GM23338 (cell line): ENCODE measurements at regions not wholly inside any gene's neighbourhood (a gene's known extent, or its start where the extent isn't known, plus 50 kb on each side); places are given as distances from the start of the nearest gene placed in this dataset.

Experiments
- ATAC-seq: fragments of 200-7000 bp; cut with Tn5 transposase; 3 replicates; pipeline ENCODE4 v1.9.1; 2020
- DNase-seq: peaks from one replicate; pipeline ENCODE4 v3.0.0-alpha.2; 2015; ENCODE audit warnings: low spot score
- H2AFZ ChIP-seq: fragments of 200-600 bp; sonication (generic); 2 replicates; pipeline ENCODE4 v1.8.0; 2016; ENCODE audit warnings: antibody characterized with exemption, mild to moderate bottlenecking, moderate library complexity
- H3F3A ChIP-seq: fragments of 200-600 bp; sonication (generic); replicated peaks from 2 replicates; pipeline ENCODE4 v1.8.0; 2017; ENCODE audit warnings: antibody characterized with exemption, mixed run types, low read depth
- H3K27ac ChIP-seq: fragments of 200-600 bp; sonication (generic); 2 replicates; pipeline ENCODE4 v1.6.1; 2016; ENCODE audit warnings: low read depth
- H3K27me3 ChIP-seq: fragments of 200-600 bp; sonication (generic); 2 replicates; pipeline ENCODE4 v1.8.0; 2016; ENCODE audit warnings: mild to moderate bottlenecking, mixed run types, moderate library complexity; ENCODE audit not compliant: insufficient read depth
- H3K36me3 ChIP-seq: fragments of 200-600 bp; sonication (generic); 2 replicates; pipeline ENCODE4 v1.8.0; 2016; ENCODE audit warnings: mild to moderate bottlenecking; ENCODE audit not compliant: insufficient read depth
- H3K4me1 ChIP-seq: fragments of 200-600 bp; sonication (generic); 2 replicates; pipeline ENCODE4 v1.8.0; 2016; ENCODE audit warnings: mild to moderate bottlenecking, moderate library complexity; ENCODE audit not compliant: insufficient read depth
- H3K4me2 ChIP-seq: fragments of 200-600 bp; sonication (generic); 2 replicates; pipeline ENCODE4 v1.7.1; 2017; ENCODE audit warnings: mixed run types
- H3K4me3 ChIP-seq: fragments of 200-600 bp; sonication (generic); 2 replicates; pipeline ENCODE4 v1.6.1; 2016; ENCODE audit warnings: mixed run types
- H3K79me2 ChIP-seq: fragments of 200-600 bp; sonication (generic); replicated peaks from 2 replicates; pipeline ENCODE4 v1.8.0; 2017; ENCODE audit warnings: mild to moderate bottlenecking; ENCODE audit not compliant: insufficient read depth
- H3K9me2 ChIP-seq: fragments of 200-600 bp; sonication (generic); 2 replicates; pipeline ENCODE4 v1.8.0; 2017; ENCODE audit not compliant: insufficient read depth
- H4K20me1 ChIP-seq: fragments of 200-600 bp; sonication (generic); replicated peaks from 2 replicates; pipeline ENCODE4 v1.8.0; 2017; ENCODE audit warnings: mild to moderate bottlenecking; ENCODE audit not compliant: insufficient read depth
- H3K27ac Mint-ChIP-seq: 2 replicates; pipeline ENCODE4 v1.8.0; 2020; ENCODE audit warnings: inconsistent platforms, mild to moderate bottlenecking, moderate library complexity, mixed read lengths
- H3K27me3 Mint-ChIP-seq: 3 replicates; pipeline ENCODE4 v1.8.0; 2022; ENCODE audit warnings: low read depth, mild to moderate bottlenecking, moderate library complexity, mixed read lengths, inconsistent platforms; ENCODE audit not compliant: insufficient read depth, poor library complexity
- H3K36me3 Mint-ChIP-seq: 3 replicates; pipeline ENCODE4 v1.8.0; 2021; ENCODE audit warnings: low read depth, mild to moderate bottlenecking, inconsistent platforms, moderate library complexity, mixed read lengths
- H3K4me1 Mint-ChIP-seq: 3 replicates; pipeline ENCODE4 v1.8.0; 2020; ENCODE audit warnings: mild to moderate bottlenecking, inconsistent platforms, mixed read lengths
- H3K4me3 Mint-ChIP-seq: 3 replicates; pipeline ENCODE4 v1.8.0; 2021; ENCODE audit warnings: moderate library complexity, mild to moderate bottlenecking, inconsistent platforms, mixed read lengths
- H3K9me3 Mint-ChIP-seq: 3 replicates; pipeline ENCODE4 v1.8.0; 2020; ENCODE audit warnings: moderate library complexity, mild to moderate bottlenecking, inconsistent platforms, mixed read lengths
- ETS1 ChIP-seq: IDR thresholded peaks from 2 replicates; pipeline ENCODE4 v1.6.1; 2016; ENCODE audit warnings: antibody characterized with exemption
- EZH2 ChIP-seq: fragments of 200-600 bp; sonication (generic); IDR thresholded peaks from one replicate; pipeline ENCODE4 v1.8.0; 2017; ENCODE audit warnings: antibody characterized with exemption, mild to moderate bottlenecking, low read depth; ENCODE audit not compliant: unreplicated experiment
- EZH2phosphoT487 ChIP-seq: fragments of 200-600 bp; sonication (generic); IDR thresholded peaks from one replicate; pipeline ENCODE4 v1.8.1; 2018; ENCODE audit warnings: antibody characterized with exemption; ENCODE audit not compliant: unreplicated experiment
- NANOG ChIP-seq: IDR thresholded peaks from 2 replicates; pipeline ENCODE4 v1.6.1; 2016; ENCODE audit warnings: antibody characterized with exemption, borderline replicate concordance
- POLR2AphosphoS5 ChIP-seq: IDR thresholded peaks from 2 replicates; pipeline ENCODE4 v1.6.1; 2016; ENCODE audit warnings: antibody characterized with exemption, low read depth
- STAT1 ChIP-seq: IDR thresholded peaks from one replicate; pipeline ENCODE4 v1.6.1; 2016; ENCODE audit warnings: antibody characterized with exemption; ENCODE audit not compliant: unreplicated experiment
- ZNF114 ChIP-seq: fragments of 250-450 bp; sonication (Bioruptor Pico); IDR thresholded peaks from 2 replicates; pipeline ENCODE4 v1.5.0; 2020; ENCODE audit warnings: mild to moderate bottlenecking, moderate library complexity
- ZNF331 ChIP-seq: fragments of 250-450 bp; sonication (Bioruptor Pico); IDR thresholded peaks from 2 replicates; pipeline ENCODE4 v1.5.0; 2020; ENCODE audit warnings: low read depth, mild to moderate bottlenecking, moderate library complexity
- ZNF462 ChIP-seq: fragments of 250-450 bp; sonication (Bioruptor Pico); IDR thresholded peaks from 2 replicates; pipeline ENCODE4 v1.5.0; 2020; ENCODE audit warnings: mild to moderate bottlenecking, moderate library complexity
- TF ChIP-seq, protein P1 (sequence below), 2 experiments: fragments of 200-600 bp in 1 of 2; sonication (generic) in 1 of 2; conservative IDR thresholded peaks; 2 replicates each; pipeline versions ENCODE4 v1.5.1 to v1.6.1; 2016 to 2017; ENCODE audit warnings: antibody characterized with exemption in 2 of 2, low read depth in 2 of 2, mild to moderate bottlenecking in 2 of 2, moderate library complexity in 1 of 2

GRCh38 chr9:8136477-8136876 is 336.9 kb upstream of the DMAC1 start:
- Histone ChIP-seq H3K79me2 (no peaks in the 10 kb centered on the region), H3K9me2 (peaks cover 4% of the 10 kb centered on the region), H3K27me3 (no peaks in the 10 kb centered on the region), H3K4me1 (peaks cover 10% of the 10 kb centered on the region; the same call in 1 of the 2 replicates), H4K20me1 (no peaks in the 10 kb centered on the region), H3F3A (no peaks in the 10 kb centered on the region), H3K4me2 (no peak overlapping the region), H3K27ac (no peak overlapping the region), H3K4me3 (no peak overlapping the region), H2AFZ (0 out of 2 replicates have a peak overlapping the region, but pooled peaks have one; percentile 6), H3K36me3 (no peaks in the 10 kb centered on the region)
- Mint-ChIP-seq H3K36me3 (no peaks in the 10 kb centered on the region), H3K4me3 (no peak overlapping the region), H3K27me3 (peaks cover 5% of the 10 kb centered on the region), H3K27ac (no peak overlapping the region), H3K9me3 (no peaks in the 10 kb centered on the region), H3K4me1 (peaks cover 29% of the 10 kb centered on the region)
- no peak for ATAC-seq
- DNase-seq = no peak
- TF ChIP-seq, protein P1, sequence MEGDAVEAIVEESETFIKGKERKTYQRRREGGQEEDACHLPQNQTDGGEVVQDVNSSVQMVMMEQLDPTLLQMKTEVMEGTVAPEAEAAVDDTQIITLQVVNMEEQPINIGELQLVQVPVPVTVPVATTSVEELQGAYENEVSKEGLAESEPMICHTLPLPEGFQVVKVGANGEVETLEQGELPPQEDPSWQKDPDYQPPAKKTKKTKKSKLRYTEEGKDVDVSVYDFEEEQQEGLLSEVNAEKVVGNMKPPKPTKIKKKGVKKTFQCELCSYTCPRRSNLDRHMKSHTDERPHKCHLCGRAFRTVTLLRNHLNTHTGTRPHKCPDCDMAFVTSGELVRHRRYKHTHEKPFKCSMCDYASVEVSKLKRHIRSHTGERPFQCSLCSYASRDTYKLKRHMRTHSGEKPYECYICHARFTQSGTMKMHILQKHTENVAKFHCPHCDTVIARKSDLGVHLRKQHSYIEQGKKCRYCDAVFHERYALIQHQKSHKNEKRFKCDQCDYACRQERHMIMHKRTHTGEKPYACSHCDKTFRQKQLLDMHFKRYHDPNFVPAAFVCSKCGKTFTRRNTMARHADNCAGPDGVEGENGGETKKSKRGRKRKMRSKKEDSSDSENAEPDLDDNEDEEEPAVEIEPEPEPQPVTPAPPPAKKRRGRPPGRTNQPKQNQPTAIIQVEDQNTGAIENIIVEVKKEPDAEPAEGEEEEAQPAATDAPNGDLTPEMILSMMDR (conservative IDR thresholded peaks at IDR 0.05; ENCODE audit: low read depth in 2 of 2) = no peak
- TF ChIP-seq NANOG (no peak), STAT1 (no peak), ZNF462 (CRISPR knock-in tag) (no peak)

GRCh38 chr9:8134635-8135034 is 335.1 kb upstream of the DMAC1 start:
- no peak overlapping the region for H3K27ac ChIP-seq
- H3K9me2 ChIP-seq = no peaks in the 10 kb centered on the region; the same call in 1 of the 2 replicates
- H3K4me3 ChIP-seq = no peak overlapping the region
- DNase-seq = no peak
- Mint-ChIP-seq H3K9me3 (no peaks in the 10 kb centered on the region), H3K36me3 (no peaks in the 10 kb centered on the region), H3K27ac (no peak overlapping the region), H3K4me1 (peaks cover 17% of the 10 kb centered on the region), H3K4me3 (no peak overlapping the region), H3K27me3 (peaks cover 3% of the 10 kb centered on the region)
- no peaks in the 10 kb centered on the region for H3K36me3 ChIP-seq
- H3K4me1 ChIP-seq = peaks cover 7% of the 10 kb centered on the region; the same call in 1 of the 2 replicates
- ATAC-seq = no peak
- no peak overlapping the region for H3K4me2 ChIP-seq
- H3F3A ChIP-seq = no peaks in the 10 kb centered on the region
- H3K79me2 ChIP-seq = no peaks in the 10 kb centered on the region
- peak overlapping the region; percentile 75 for H2AFZ ChIP-seq
- H4K20me1 ChIP-seq = no peaks in the 10 kb centered on the region
- no peaks in the 10 kb centered on the region for H3K27me3 ChIP-seq
- TF ChIP-seq EZH2phosphoT487 (no peak), ZNF331 (CRISPR knock-in tag) (no peak), ZNF114 (CRISPR knock-in tag) (no peak), ETS1 (no peak), STAT1 (no peak), POLR2AphosphoS5 (no peak), NANOG (no peak), EZH2 (no peak)
- TF ChIP-seq, protein P1 (conservative IDR thresholded peaks at IDR 0.05; ENCODE audit: low read depth in 2 of 2) = no peak
